HG03571 (cell line): ENCODE measurements at regions not wholly inside any gene's neighbourhood (a gene's known extent, or its start where the extent isn't known, plus 50 kb on each side); places are given as distances from the start of the nearest gene placed in this dataset.
"Not testable (repeated sequence)": the region's sequence is repeated elsewhere in the genome, so short reads cannot be mapped to it uniquely, and the experiment has no call there.

ENCODE experiments used
- ATAC-seq: cut with Tn5 transposase; IDR thresholded peaks from one replicate; pipeline ENCODE4 v1.9.1; 2021; ENCODE audit not compliant: unreplicated experiment

DNA sequence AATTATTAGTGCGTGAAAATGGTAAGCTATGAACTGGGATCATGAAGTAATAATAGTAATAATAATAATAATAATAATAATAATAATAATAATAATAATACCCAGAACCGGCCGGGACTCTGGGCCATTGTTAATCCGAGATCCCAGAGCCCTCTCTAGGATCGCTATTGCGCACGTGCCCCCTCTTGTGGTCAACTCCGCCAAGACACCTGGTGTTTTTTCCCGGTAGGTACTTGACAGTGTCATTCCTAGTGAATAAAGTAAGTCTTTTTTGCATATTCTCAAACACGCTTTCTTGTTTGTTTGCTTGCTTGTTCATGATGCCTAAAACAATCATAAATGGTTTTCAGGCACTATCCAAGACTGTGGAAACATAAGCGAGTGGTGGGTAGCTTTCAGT lies 513.7 kb downstream of the RPIA start:
- peak; percentile 66 for ATAC-seq

DNA sequence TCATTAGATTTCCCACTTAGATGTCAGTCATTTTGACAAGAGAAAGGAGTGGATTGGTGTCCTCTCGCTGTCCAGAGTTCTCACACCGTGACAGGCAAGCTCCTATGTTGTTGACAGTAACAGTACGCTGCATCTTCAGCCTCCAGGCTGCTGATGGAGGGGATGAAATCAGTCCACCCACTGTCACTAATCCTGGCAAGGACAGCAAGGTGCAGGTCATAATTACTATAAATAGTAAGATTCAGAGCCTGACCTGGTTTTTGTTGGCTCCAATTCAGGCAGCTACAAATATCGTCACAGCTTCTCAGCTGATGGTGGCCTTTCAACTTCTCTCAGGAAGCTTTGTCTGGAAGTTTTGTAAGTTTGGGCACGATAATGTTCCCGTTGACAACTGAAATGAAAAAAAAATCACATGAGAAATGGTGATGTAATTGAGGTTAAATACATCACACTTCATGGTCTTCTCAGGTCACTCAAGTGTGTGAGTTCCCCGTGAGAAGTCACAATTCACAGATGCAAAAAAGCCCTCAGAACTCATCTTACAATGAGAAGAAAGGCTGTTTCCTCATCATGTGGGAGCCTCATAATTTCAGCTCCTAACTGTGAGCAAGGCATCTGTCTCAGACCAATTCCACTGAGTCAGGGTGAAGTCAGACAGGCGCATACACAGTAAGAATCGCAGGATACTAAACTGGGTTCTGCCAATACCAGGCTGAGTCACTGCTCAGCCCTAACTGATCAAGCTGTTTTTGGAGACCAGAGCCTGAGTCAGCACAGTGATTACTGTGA lies 516.9 kb downstream of the RPIA start:
- ATAC-seq = not testable (repeated sequence)

DNA sequence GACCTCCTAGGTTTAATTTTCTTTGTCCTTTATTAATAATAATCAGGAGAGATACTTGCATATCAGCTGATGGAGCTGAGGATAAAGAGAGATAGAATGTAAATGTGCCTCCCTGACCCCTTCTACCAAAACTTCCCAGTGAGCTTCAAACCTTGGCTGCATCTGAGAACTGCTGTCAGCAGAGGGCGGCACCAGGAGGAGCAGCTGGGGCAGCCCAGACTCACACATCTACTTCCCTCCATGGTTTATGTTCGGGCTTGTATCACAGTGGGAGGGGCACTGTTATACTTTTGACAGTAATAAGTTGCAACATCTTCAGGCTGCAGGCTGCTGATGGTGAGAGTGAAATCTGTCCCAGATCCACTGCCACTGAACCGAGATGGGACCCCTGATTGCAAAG lies 521.7 kb downstream of the RPIA start:
- not testable (repeated sequence) for ATAC-seq

DNA sequence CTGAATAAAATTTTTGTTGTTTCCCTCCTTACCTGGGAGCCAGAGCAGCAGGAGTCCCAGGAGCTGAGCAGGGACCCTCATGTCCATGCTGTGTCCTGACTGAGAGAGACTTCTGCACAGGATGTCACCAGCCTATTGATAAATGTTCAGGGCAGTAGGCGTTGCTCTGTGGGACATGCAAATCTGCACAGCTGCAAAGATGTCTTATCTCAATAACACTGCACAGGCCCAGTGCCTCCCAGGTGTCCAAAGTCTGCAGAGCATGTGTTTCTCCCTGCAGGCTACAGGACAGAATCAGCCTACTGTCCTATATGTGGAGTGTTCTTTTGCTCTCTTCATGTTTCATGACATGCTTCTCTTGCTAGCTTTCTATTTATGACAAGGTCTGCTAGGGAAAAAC lies 522.3 kb downstream of the RPIA start:
- not testable (repeated sequence) for ATAC-seq

DNA sequence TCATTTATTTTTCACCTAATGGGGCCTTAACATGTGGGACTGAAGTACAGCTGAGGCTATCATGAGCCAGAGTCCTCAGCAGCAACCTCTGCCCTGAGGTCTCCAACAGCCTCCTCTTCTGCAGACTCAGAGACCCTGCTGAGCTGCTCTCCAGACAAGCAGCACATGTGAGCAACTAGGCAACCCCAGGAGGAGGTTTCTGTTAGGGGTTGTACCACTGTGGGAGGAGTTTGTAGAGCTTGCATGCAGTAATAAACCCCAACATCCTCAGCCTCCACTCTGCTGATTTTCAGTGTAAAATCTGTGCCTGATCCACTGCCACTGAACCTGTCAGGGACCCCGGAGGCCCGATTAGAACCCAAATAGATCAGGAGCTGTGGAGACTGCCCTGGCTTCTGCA lies 530.0 kb downstream of the RPIA start:
- not testable (repeated sequence) for ATAC-seq

DNA sequence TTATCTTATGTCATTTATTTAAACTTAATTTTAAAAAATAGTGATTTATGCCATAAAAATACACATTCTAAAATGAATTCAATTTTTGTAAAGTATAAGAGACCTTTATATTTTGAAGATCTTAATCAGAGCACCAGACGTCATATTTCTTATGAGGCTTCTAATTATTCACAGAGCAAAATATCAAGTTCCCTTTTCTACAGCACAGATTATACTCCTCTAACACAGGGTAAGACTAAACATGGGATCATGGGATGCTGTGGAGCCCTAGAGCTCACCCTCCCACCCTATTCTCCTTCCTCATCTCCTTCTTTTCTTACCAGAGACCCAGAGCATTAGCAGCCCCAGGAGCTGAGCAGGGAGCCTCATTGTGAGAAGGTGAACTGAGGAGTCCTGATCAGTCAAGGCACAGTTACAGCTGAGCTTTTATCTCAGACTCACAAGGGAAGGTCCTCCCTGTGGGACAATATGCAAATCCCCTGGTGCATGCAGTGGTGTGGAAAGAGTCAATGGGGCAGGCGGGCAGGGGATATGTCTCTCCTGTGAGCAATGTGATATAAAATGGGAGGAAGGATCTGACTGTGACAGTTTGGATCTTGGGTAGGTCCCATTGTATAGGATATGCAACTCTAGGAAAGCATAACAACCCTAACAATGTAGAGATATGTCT lies 530.7 kb downstream of the RPIA start:
- not testable (repeated sequence) for ATAC-seq

DNA sequence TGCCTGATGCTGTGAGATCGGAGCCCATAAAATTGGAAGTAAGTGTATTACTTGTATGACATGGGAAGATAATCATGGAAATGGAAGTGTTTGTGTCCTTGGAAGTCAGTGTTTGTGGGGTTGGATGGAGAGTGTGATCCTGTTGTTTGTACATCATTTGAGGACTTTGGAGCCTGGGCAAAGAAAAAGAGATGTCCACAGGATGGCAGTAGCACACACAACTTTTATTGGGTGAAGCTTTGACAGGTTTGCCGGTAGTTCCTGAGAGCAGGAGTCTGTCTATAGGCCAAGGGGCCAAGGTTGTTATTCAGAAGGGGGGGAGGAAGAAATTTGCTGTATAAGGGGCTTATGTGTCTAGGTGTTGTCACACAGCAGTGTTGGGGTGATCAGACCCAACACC lies 533.3 kb downstream of the RPIA start:
- ATAC-seq = not testable (repeated sequence)

DNA sequence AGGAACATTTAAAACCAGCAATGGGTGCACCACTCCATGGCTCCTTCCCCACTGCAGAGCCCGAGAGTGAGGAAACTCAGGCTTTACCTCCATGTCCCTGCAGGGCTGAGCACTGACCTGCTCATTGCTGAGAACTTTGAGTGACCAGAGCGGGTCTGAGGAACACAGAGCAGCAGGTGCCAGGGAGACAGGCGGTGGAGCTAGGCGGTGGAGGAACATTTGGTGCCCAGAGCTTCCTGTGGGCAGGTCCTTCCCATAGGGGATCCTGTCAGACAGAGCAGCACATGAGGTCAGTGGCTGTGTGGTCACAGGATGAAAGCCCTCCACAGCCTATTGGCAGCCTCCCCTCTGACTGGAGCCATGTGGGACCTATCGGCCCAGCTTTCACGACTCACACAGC lies 538.5 kb downstream of the RPIA start:
- not testable (repeated sequence) for ATAC-seq

DNA sequence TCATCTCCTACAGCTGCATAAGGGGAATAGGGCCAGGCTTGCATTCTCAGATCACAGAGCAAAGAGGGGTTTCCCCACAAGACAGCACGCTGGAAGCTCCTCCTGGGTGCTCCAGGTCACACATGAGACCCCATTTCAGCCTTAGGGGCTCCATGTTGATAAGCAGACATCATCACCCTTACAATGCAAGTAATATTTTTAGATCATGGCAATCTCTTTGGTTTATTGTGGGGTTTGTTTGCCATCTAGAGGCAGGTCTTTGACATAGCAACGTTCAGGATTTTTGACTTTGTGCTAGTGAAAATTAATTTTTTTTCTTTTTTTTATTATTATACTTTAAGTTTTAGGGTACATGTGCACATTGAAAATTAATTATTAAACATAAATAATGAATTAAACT lies 539.8 kb downstream of the RPIA start:
- ATAC-seq = not testable (repeated sequence)

DNA sequence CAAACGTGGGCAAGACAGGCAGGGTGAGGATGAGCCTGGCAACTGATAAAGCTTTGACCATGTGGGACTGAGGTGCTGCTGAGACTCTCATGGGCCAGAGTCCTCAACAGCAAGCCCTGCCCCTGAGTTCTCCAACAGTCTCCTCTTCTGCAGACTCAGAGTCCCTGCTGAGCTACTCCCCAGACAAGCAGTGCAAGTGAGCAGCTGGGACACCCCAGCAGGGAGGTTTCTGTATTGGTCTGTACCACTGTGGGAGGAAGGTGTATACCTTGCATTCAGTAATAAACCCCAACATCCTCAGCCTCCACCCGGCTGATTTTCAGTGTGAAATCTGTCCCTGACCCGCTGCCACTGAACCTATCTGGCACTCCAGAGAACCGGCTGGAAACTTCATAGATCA lies 542.5 kb downstream of the RPIA start:
- not testable (repeated sequence) for ATAC-seq

DNA sequence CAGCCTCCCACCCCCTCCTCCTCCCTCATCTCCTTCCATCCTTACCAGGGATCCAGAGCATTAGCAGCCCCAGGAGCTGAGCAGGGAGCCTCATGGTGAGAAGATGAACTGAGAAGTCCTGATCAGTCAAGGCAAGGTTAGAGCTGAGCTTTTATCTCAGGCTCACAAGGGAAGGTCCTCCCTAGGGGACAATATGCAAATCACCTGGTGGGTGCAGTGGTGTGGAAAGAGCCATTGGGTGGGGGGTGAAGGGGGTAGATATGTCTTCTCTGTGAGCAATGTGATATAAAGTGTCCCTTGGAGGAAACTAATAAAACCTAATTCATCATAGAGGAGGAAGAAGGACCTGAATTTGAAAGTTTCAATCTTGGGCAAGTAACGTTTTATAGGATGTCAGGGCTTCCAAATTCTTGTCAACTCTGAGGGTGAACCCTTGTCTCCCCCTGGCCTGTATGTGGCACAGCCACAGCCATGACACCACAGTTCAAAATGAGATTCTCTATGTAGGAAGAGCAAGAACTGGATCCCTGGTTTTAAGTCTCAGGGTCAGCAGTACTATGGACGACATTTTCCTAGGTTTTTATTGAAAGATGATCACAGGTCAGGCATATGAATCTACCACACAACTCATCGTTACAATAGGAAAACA lies 543.5 kb downstream of the RPIA start:
- not testable (repeated sequence) for ATAC-seq

DNA sequence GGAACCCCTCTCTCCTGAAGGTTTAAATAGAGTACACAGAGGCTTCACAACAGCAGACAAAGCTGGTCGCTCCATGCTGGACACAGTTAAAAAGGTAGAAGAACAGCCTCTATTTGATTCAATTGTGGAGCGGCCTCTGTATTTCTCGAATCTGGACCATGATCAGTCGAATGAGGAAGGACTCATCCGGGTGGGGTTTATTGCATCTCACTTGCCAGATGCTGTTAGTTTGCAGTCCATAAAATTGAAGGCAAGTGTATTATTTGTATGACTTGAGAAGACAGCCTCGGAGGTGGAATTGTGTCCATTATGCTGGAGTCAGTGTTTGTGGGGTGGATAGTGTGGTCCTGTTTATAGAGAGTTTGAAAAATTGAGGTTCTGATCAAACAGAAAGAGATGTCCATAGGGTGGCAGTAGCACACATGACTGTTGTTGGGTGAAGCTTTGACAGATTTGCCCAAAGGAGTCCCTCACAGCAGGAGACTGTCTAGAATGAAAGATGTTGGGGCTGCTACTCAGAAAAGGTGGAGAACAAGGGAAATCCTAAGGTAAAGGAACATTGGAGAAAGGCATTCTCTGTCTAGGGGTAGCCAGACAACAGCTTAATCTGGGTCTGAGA lies 545.5 kb downstream of the RPIA start:
- not testable (repeated sequence) for ATAC-seq

DNA sequence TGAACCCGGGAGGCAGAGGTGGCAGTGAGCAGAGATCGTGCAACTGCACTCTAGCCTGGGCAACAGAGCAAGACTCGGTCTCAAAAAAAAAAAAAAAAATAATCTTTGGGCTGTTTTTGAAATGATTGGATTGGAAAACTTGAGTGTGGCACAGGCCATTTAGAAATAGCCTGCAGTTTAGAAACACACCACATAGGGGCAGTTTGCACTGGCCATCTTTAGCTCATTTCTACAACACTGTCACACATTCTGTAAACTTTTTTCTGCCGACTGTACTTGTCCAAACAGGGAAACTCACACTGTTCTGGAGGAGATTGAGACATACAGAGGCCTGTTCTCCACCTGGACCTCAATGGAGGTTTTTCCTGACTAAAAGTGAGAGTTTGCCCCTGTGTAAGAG lies 546.3 kb downstream of the RPIA start:
- ATAC-seq = not testable (repeated sequence)

DNA sequence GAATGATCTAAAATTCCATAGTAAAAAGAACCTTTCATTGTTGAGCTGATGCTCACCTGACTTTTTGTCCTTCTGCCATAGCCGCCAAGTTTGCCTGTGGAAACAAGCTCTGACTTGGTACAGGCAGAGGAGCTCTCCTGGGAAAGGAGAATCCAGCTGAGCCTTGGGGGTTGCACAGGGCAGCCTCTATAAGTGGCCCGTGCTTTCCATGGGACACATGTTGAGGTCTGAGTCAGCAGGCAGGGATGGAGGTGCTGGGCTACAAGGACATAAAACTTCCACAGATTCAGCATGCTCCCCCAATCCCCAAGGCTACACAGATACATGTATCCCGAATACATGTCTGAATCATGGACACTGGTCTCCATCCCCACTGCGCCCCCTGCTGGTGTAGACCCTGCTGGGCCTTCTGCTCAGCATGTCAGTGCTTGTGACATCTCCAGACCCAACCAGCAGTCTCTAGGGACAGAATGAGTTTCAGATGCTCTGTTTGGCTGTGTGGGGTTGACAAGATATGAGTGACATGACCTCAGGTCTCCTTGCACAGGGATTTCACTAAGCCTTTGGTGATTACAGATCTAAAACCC lies 551.7 kb downstream of the RPIA start:
- ATAC-seq = peak; percentile 90

DNA sequence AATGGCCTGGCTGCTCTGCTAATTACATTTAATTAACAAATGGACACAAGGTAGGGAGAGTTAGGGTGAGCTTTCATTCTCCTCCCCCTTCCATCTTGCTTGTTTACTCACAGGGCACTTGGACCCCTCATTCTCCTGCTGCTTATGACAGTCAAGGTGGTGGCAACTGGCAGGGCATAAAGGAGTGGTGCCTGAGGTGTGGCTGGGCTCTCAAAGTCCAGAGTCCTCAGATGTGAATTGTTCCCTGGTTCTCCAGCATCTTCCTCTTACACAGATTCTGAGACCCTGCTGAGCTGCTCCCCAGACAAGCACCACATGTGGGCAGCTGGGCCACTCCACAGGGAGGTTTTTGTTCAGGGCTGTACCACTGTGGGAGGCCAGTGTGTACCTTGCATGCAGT lies 552.9 kb downstream of the RPIA start:
- ATAC-seq = not testable (repeated sequence)

DNA sequence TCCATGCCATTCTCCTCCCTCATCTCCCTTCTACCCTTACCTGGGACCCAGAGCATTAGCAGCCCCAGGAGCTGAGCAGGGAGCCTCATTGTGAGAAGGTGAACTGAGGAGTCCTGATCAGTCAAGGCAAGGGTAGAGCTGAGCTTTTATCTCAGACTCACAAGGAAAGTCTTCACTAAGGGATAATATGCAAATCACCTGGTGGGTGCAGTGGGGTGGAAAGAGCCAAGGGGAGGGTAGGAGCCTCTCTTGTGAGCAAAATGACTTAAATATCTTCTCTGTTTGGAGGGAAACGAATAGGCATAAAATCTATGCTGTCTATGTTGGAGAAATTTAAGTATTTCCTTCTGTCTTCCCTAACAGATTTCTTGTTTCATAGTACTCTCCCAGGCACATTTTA lies 554.0 kb downstream of the RPIA start:
- ATAC-seq = not testable (repeated sequence)

DNA sequence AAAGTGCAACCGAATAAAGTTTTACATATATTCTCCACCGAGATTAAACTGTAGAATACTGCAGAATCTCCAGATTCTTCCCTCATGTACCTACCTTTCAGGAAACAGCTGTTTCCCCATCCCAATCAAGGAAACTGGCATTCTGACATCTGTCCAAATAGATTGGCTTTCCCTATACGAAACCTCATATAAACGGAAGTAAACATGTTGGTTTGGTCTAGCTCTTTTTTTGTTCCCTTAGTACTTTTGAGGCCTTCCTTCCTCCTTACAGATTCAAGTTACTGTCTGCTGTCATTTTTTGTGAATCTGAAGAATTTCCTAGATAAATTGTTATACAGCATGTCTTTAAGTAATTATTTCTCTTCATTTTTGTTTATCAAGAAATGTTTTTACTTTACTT lies 554.6 kb downstream of the RPIA start:
- ATAC-seq = not testable (repeated sequence)

DNA sequence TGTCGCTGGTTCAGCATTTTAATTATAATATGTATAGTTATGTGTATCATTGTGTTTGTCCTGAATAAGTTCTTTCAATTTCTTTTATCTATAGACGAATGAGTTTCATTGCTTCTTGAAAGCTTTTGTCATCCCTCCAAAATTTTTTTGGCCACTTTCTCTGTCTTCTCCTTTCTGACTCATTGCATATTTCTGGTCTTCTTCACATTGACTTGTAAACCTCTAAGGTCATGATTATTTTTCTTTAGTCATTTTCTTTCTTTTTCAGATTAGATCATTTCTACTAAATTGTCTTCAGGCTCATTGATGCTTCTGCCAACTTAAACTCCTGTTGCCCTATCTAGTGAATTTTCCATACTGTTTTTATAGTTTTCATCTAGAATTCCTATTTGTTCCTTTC lies 555.1 kb downstream of the RPIA start:
- not testable (repeated sequence) for ATAC-seq

DNA sequence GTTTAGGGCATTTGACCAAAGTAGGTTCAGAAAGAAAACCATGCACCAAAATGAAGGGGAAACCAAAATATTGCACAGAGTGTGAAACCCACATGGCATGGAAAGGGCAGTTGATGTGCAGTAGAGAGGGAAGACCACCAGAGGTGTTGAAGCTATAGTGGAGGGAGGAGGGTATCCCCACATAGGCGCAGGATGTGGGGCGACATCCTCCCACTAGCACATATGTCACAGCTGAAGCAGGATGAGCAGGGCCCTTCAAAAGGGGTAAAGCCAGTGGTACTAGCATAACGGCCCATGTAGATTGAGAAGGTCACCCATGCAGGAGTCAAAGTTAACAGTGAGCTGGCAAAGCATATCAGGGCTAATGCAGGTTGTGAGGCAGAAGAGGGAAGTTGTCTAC lies 563.5 kb downstream of the RPIA start:
- ATAC-seq = not testable (repeated sequence)

DNA sequence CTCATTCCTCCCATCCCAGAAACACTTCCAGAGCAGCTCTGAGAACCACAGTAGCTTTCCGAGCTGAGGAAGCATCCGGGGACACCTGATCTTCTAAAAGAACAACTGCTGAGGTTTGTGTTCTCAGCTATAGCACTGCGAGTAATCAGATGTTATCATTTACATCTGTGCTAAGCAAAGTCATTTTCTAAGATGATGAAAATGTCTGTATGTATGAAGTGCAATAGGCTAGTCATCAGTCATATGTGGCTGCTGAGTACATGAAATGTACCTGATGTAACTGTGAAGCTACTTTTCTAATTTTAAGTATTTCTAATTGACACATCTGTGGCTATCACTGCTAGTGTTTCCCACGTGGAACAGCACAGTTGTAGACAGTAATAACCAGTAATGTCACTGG lies 582.0 kb downstream of the RPIA start:
- ATAC-seq = not testable (repeated sequence)

DNA sequence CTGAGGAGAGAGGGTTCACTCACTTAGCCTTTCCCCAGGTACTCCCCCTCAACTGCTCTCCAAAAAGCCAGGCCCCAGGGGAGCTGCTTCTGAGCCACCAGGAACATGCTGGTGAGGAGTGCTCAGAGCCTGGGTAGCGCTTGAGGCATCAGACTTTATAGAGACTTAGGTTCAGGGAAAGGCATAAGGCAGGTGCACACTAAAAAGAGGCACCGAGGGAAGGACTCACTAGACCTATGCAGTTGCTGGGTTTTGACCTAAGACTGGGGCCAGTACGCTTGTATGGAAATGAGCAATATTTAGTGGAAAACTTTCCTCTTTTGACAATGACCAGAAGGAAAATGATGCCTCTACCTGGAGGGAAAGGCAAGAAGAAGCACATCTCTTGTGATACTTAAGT lies 589.1 kb downstream of the RPIA start:
- ATAC-seq = not testable (repeated sequence)
